K562 (cell line): ENCODE measurements at regions not wholly inside any gene's neighbourhood (a gene's known extent, or its start where the extent isn't known, plus 50 kb on each side); places are given as distances from the start of the nearest gene placed in this dataset.
"Not testable (repeated sequence)": the region's sequence is repeated elsewhere in the genome, so short reads cannot be mapped to it uniquely, and the experiment has no call there.

ENCODE experiments used
- CTCF ChIP-seq, 3 experiments: IDR thresholded peaks in 2 of 3; conservative IDR thresholded peaks in 1 of 3; 2 replicates each; pipeline ENCODE4 v1.5.1; 2011 to 2012; ENCODE audit warnings: low read length in 3 of 3, mild to moderate bottlenecking in 3 of 3, control low read depth in 2 of 3, improper control_type of control experiment in 1 of 3, inconsistent platforms in 1 of 3, low read depth in 1 of 3, mixed read lengths in 1 of 3, moderate library complexity in 1 of 3; ENCODE audit not compliant: insufficient read depth in 2 of 3
- IRF1 ChIP-seq: sonication (generic); formaldehyde crosslinking; IDR thresholded peaks from 2 replicates; pipeline ENCODE4 v1.8.0; 2022; ENCODE audit warnings: missing genetic modification reagents, mild to moderate bottlenecking, borderline replicate concordance
- ZNF174 ChIP-seq: fragments of 250-450 bp; sonication (Bioruptor Pico); IDR thresholded peaks from 2 replicates; pipeline ENCODE4 v1.4.0; 2020; ENCODE audit warnings: mild to moderate bottlenecking
- ZNF224 ChIP-seq: sonication (generic); formaldehyde crosslinking; IDR thresholded peaks from 2 replicates; pipeline ENCODE4 v1.8.0; 2022; ENCODE audit warnings: mild to moderate bottlenecking, missing genetic modification reagents

- TF ChIP-seq ZNF224 (CRISPR knock-in tag); ZNF174 (CRISPR knock-in tag); IRF1; CTCF (IDR thresholded peaks at IDR 0.05 in 2 of 3, conservative IDR thresholded peaks at IDR 0.05 in 1 of 3; ENCODE audit: insufficient read depth in 2 of 3, low read depth in 1 of 3, low read length in 3 of 3): not testable (repeated sequence)
These were observed 255.2 kb downstream of the CWH43 start for GRCh38 chr4:49241295-49241694.
